SK-N-SH treated with all-trans-retinoic acid at 6 μM for 48 hours (cell line): ENCODE measurements at regions not wholly inside any gene's neighbourhood (a gene's known extent, or its start where the extent isn't known, plus 50 kb on each side); places are given as distances from the start of the nearest gene placed in this dataset.

Source experiments
- ATAC-seq: fragments of 200-7000 bp; cut with Tn5 transposase; 3 replicates; pipeline ENCODE4 v1.9.1; 2020; ENCODE audit warnings: mild to moderate bottlenecking, moderate library complexity
- ARNTL ChIP-seq: fragments of 450-650 bp; formaldehyde crosslinking; IDR thresholded peaks from 2 replicates; pipeline ENCODE4 v1.5.0; 2020; ENCODE audit warnings: low read depth, mild to moderate bottlenecking, moderate library complexity, borderline replicate concordance
- BACH2 ChIP-seq: fragments of 250-450 bp; sonication (Bioruptor Pico); IDR thresholded peaks from 2 replicates; pipeline ENCODE4 v1.9.0; 2021; ENCODE audit warnings: mild to moderate bottlenecking, borderline replicate concordance
- CSDC2 ChIP-seq: fragments of 250-450 bp; sonication (Bioruptor Pico); IDR thresholded peaks from 2 replicates; pipeline ENCODE4 v1.5.0; 2020; ENCODE audit warnings: mild to moderate bottlenecking, moderate library complexity
- ESRRG ChIP-seq: fragments of 250-450 bp; sonication (Bioruptor Pico); IDR thresholded peaks from 2 replicates; pipeline ENCODE4 v1.6.1; 2021; ENCODE audit warnings: mild to moderate bottlenecking
- GLIS3 ChIP-seq: fragments of 250-450 bp; sonication (Bioruptor Pico); IDR thresholded peaks from 2 replicates; pipeline ENCODE4 v1.5.0; 2020; ENCODE audit warnings: mild to moderate bottlenecking, moderate library complexity
- ISL1 ChIP-seq: fragments of 250-450 bp; sonication (Bioruptor Pico); IDR thresholded peaks from 2 replicates; pipeline ENCODE4 v2.1.2; 2022; ENCODE audit warnings: mild to moderate bottlenecking, moderate library complexity
- OSR1 ChIP-seq: fragments of 250-450 bp; sonication (Bioruptor Pico); IDR thresholded peaks from 2 replicates; pipeline ENCODE4 v1.8.0; 2022; ENCODE audit warnings: moderate library complexity, mild to moderate bottlenecking, inconsistent platforms
- POU6F1 ChIP-seq: fragments of 250-450 bp; sonication (Bioruptor Pico); IDR thresholded peaks from 2 replicates; pipeline ENCODE4 v1.8.0; 2021; ENCODE audit warnings: low read depth, mild to moderate bottlenecking, moderate library complexity, borderline replicate concordance
- PPARA ChIP-seq: fragments of 250-450 bp; sonication (Bioruptor Pico); IDR thresholded peaks from 2 replicates; pipeline ENCODE4 v1.5.0; 2020; ENCODE audit warnings: mild to moderate bottlenecking, borderline replicate concordance
- RARB ChIP-seq: fragments of 250-450 bp; sonication (Bioruptor Pico); IDR thresholded peaks from 2 replicates; pipeline ENCODE4 v1.8.0; 2021; ENCODE audit warnings: mild to moderate bottlenecking, moderate library complexity
- TCF4 ChIP-seq: fragments of 250-450 bp; sonication (Bioruptor Pico); IDR thresholded peaks from 2 replicates; pipeline ENCODE4 v1.8.0; 2021; ENCODE audit warnings: mild to moderate bottlenecking, moderate library complexity, borderline replicate concordance
- TOX ChIP-seq: fragments of 250-450 bp; sonication (Bioruptor Pico); IDR thresholded peaks from 2 replicates; pipeline ENCODE4 v1.8.0; 2021; ENCODE audit warnings: mild to moderate bottlenecking, moderate library complexity, borderline replicate concordance
- ZFP3 ChIP-seq: fragments of 250-450 bp; sonication (Bioruptor Pico); IDR thresholded peaks from 2 replicates; pipeline ENCODE4 v1.5.0; 2020; ENCODE audit warnings: mild to moderate bottlenecking, moderate library complexity
- ZFP30 ChIP-seq: fragments of 450-650 bp; formaldehyde crosslinking; IDR thresholded peaks from 2 replicates; pipeline ENCODE4 v1.5.0; 2022; ENCODE audit warnings: mild to moderate bottlenecking, moderate library complexity
- ZNF565 ChIP-seq: fragments of 450-650 bp; formaldehyde crosslinking; conservative IDR thresholded peaks from 2 replicates; pipeline ENCODE4 v1.5.0; 2020; ENCODE audit warnings: low read depth, mild to moderate bottlenecking, moderate library complexity
- ZNF70 ChIP-seq: fragments of 450-650 bp; formaldehyde crosslinking; IDR thresholded peaks from 2 replicates; pipeline ENCODE4 v1.5.0; 2020; ENCODE audit warnings: mild to moderate bottlenecking, moderate library complexity
- ZNF8 ChIP-seq: fragments of 450-650 bp; formaldehyde crosslinking; IDR thresholded peaks from 2 replicates; pipeline ENCODE4 v1.5.0; 2020; ENCODE audit warnings: mild to moderate bottlenecking, moderate library complexity
- TF ChIP-seq, protein P1 (sequence below): fragments of 250-450 bp; sonication (Bioruptor Pico); IDR thresholded peaks from 2 replicates; pipeline ENCODE4 v1.8.0; 2020; ENCODE audit warnings: mild to moderate bottlenecking, moderate library complexity, borderline replicate concordance
- TF ChIP-seq, protein P2 (sequence below): fragments of 250-450 bp; sonication (Bioruptor Pico); IDR thresholded peaks from 2 replicates; pipeline ENCODE4 v1.5.1; 2021; ENCODE audit warnings: mild to moderate bottlenecking, moderate library complexity
- TF ChIP-seq, protein P3 (sequence below): fragments of 250-450 bp; sonication (Bioruptor Pico); IDR thresholded peaks from 2 replicates; pipeline ENCODE4 v1.5.0; 2020; ENCODE audit warnings: mild to moderate bottlenecking, moderate library complexity
- TF ChIP-seq, protein P4 (sequence below): fragments of 250-450 bp; sonication (Bioruptor Pico); IDR thresholded peaks from 2 replicates; pipeline ENCODE4 v1.5.1; 2020; ENCODE audit warnings: low read depth, mild to moderate bottlenecking, moderate library complexity

DNA sequence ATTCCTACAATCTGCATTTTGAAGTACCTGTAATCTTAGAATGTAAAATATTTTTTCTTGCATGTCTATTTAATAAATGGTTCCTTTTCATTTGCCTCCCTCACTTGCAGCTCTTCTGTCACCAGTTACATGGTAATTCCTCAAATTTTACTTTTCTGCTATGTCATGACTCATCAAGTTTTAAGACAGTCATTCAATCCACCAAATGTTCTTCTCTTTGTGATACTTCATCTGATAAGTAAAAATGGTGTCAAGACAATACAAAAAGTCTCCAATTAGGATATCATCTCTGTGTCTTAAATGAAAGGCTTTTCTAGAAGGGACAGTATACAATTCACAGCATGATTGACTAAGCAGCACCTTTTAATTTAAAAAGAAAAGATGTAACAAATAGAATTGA is 104.9 kb upstream of the FTMT start:
- TF ChIP-seq OSR1 (CRISPR knock-in tag): no peak
- TF ChIP-seq, protein P1, sequence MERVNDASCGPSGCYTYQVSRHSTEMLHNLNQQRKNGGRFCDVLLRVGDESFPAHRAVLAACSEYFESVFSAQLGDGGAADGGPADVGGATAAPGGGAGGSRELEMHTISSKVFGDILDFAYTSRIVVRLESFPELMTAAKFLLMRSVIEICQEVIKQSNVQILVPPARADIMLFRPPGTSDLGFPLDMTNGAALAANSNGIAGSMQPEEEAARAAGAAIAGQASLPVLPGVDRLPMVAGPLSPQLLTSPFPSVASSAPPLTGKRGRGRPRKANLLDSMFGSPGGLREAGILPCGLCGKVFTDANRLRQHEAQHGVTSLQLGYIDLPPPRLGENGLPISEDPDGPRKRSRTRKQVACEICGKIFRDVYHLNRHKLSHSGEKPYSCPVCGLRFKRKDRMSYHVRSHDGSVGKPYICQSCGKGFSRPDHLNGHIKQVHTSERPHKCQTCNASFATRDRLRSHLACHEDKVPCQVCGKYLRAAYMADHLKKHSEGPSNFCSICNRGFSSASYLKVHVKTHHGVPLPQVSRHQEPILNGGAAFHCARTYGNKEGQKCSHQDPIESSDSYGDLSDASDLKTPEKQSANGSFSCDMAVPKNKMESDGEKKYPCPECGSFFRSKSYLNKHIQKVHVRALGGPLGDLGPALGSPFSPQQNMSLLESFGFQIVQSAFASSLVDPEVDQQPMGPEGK (CRISPR knock-in tag): no peak
- TF ChIP-seq GLIS3 (CRISPR knock-in tag): no peak
- no peak for TF ChIP-seq ESRRG (CRISPR knock-in tag)
- TF ChIP-seq, protein P2, sequence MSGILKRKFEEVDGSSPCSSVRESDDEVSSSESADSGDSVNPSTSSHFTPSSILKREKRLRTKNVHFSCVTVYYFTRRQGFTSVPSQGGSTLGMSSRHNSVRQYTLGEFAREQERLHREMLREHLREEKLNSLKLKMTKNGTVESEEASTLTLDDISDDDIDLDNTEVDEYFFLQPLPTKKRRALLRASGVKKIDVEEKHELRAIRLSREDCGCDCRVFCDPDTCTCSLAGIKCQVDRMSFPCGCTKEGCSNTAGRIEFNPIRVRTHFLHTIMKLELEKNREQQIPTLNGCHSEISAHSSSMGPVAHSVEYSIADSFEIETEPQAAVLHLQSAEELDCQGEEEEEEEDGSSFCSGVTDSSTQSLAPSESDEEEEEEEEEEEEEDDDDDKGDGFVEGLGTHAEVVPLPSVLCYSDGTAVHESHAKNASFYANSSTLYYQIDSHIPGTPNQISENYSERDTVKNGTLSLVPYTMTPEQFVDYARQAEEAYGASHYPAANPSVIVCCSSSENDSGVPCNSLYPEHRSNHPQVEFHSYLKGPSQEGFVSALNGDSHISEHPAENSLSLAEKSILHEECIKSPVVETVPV: no peak
- TF ChIP-seq ZNF565 (CRISPR knock-in tag): no peak
- no peak for TF ChIP-seq POU6F1 (CRISPR knock-in tag)
- TF ChIP-seq ARNTL: no peak
- TF ChIP-seq ISL1 (CRISPR knock-in tag): no peak
- no peak for TF ChIP-seq ZNF70 (CRISPR knock-in tag)
- no peak for TF ChIP-seq PPARA (CRISPR knock-in tag)
- no peak for TF ChIP-seq RARB
- TF ChIP-seq ZFP3 (CRISPR knock-in tag): no peak
- TF ChIP-seq, protein P3, sequence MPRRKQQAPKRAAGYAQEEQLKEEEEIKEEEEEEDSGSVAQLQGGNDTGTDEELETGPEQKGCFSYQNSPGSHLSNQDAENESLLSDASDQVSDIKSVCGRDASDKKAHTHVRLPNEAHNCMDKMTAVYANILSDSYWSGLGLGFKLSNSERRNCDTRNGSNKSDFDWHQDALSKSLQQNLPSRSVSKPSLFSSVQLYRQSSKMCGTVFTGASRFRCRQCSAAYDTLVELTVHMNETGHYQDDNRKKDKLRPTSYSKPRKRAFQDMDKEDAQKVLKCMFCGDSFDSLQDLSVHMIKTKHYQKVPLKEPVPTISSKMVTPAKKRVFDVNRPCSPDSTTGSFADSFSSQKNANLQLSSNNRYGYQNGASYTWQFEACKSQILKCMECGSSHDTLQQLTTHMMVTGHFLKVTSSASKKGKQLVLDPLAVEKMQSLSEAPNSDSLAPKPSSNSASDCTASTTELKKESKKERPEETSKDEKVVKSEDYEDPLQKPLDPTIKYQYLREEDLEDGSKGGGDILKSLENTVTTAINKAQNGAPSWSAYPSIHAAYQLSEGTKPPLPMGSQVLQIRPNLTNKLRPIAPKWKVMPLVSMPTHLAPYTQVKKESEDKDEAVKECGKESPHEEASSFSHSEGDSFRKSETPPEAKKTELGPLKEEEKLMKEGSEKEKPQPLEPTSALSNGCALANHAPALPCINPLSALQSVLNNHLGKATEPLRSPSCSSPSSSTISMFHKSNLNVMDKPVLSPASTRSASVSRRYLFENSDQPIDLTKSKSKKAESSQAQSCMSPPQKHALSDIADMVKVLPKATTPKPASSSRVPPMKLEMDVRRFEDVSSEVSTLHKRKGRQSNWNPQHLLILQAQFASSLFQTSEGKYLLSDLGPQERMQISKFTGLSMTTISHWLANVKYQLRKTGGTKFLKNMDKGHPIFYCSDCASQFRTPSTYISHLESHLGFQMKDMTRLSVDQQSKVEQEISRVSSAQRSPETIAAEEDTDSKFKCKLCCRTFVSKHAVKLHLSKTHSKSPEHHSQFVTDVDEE (CRISPR knock-in tag): no peak
- TF ChIP-seq TCF4 (CRISPR knock-in tag): no peak
- no peak for TF ChIP-seq ZNF8 (CRISPR knock-in tag)
- no peak for ATAC-seq

- TF ChIP-seq, protein P3 (CRISPR knock-in tag): no peak
- no peak for TF ChIP-seq PPARA (CRISPR knock-in tag)
- TF ChIP-seq ESRRG (CRISPR knock-in tag): no peak
- TF ChIP-seq BACH2: no peak
- no peak for TF ChIP-seq POU6F1 (CRISPR knock-in tag)
- TF ChIP-seq, protein P2: no peak
- TF ChIP-seq, protein P1 (CRISPR knock-in tag): no peak
- no peak for TF ChIP-seq TOX
- TF ChIP-seq, protein P4, sequence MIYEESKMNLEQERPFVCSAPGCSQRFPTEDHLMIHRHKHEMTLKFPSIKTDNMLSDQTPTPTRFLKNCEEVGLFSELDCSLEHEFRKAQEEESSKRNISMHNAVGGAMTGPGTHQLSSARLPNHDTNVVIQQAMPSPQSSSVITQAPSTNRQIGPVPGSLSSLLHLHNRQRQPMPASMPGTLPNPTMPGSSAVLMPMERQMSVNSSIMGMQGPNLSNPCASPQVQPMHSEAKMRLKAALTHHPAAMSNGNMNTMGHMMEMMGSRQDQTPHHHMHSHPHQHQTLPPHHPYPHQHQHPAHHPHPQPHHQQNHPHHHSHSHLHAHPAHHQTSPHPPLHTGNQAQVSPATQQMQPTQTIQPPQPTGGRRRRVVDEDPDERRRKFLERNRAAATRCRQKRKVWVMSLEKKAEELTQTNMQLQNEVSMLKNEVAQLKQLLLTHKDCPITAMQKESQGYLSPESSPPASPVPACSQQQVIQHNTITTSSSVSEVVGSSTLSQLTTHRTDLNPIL (CRISPR knock-in tag): no peak
- no peak for TF ChIP-seq CSDC2 (CRISPR knock-in tag)
- no peak for TF ChIP-seq ZFP30 (CRISPR knock-in tag)
- TF ChIP-seq RARB: no peak
- TF ChIP-seq TCF4 (CRISPR knock-in tag): no peak
- no peak; the same call in 2 of the 3 replicates for ATAC-seq
Observed at GRCh38 chr5:121748686-121749085, 103.0 kb upstream of the FTMT start.
